ENCODE measurements at regions not wholly inside any gene's neighbourhood (a gene's known extent, or its start where the extent isn't known, plus 50 kb on each side); places are given as distances from the start of the nearest gene placed in this dataset.

DNA sequence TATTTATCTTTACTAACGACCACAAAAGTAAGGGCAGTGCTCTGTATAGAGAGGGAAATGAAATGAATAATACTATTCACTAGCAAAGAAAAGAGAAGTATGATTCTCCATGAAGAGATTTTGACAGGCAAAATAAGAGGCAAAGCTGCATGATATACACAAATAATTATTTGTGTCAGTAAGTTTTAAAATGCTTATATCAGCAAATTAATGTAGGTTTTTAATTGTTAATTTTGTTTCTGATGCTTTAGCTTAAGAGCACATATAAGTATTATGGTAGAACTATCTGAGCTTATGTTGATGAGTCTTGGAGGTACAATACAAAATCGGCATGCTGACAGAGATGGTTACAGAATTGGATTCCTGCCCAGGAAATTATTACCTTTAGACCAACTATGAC is 383.1 kb upstream of the VSTM2A start:
- Mint-ChIP-seq H3K27me3 (no peaks in the 10 kb centered on the region), H3K4me3 (ENCODE audit: low read depth) (no peak overlapping the region), H3K36me3 (ENCODE audit: insufficient read depth) (no peaks in the 10 kb centered on the region), H3K9me3 (ENCODE audit: low read depth) (peaks cover 7% of the 10 kb centered on the region), H3K4me1 (ENCODE audit: low read depth) (no peaks in the 10 kb centered on the region), H3K27ac (no peak overlapping the region)
- TF ChIP-seq, protein P1, sequence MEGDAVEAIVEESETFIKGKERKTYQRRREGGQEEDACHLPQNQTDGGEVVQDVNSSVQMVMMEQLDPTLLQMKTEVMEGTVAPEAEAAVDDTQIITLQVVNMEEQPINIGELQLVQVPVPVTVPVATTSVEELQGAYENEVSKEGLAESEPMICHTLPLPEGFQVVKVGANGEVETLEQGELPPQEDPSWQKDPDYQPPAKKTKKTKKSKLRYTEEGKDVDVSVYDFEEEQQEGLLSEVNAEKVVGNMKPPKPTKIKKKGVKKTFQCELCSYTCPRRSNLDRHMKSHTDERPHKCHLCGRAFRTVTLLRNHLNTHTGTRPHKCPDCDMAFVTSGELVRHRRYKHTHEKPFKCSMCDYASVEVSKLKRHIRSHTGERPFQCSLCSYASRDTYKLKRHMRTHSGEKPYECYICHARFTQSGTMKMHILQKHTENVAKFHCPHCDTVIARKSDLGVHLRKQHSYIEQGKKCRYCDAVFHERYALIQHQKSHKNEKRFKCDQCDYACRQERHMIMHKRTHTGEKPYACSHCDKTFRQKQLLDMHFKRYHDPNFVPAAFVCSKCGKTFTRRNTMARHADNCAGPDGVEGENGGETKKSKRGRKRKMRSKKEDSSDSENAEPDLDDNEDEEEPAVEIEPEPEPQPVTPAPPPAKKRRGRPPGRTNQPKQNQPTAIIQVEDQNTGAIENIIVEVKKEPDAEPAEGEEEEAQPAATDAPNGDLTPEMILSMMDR (IDR thresholded peaks at IDR 0.05; ENCODE audit: unreplicated experiment) = no peak
- no peak for DNase-seq (ENCODE audit: low spot score, unreplicated experiment)

- peaks cover 7% of the 10 kb centered on the region for H3K9me3 Mint-ChIP-seq (ENCODE audit: low read depth)
- TF ChIP-seq, protein P1 (IDR thresholded peaks at IDR 0.05; ENCODE audit: unreplicated experiment) = no peak
- no peak overlapping the region for H3K27ac Mint-ChIP-seq
- no peaks in the 10 kb centered on the region for H3K36me3 Mint-ChIP-seq (ENCODE audit: insufficient read depth)
- H3K4me1 Mint-ChIP-seq (ENCODE audit: low read depth) = no peaks in the 10 kb centered on the region
- DNase-seq (ENCODE audit: low spot score, unreplicated experiment) = no peak
- H3K27me3 Mint-ChIP-seq = no peaks in the 10 kb centered on the region
- no peak overlapping the region for H3K4me3 Mint-ChIP-seq (ENCODE audit: low read depth)
These were observed 380.6 kb upstream of the VSTM2A start for GRCh38 chr7:54161621-54162020.

GRCh38 chr7:54166419-54166818 is 375.8 kb upstream of the VSTM2A start:
- H3K4me3 Mint-ChIP-seq (ENCODE audit: low read depth) = no peak overlapping the region
- H3K27ac Mint-ChIP-seq = no peak overlapping the region
- DNase-seq (ENCODE audit: low spot score, unreplicated experiment) = no peak
- H3K27me3 Mint-ChIP-seq = no peaks in the 10 kb centered on the region
- peaks cover 2% of the 10 kb centered on the region for H3K4me1 Mint-ChIP-seq (ENCODE audit: low read depth)
- no peaks in the 10 kb centered on the region for H3K9me3 Mint-ChIP-seq (ENCODE audit: low read depth)
- no peaks in the 10 kb centered on the region for H3K36me3 Mint-ChIP-seq (ENCODE audit: insufficient read depth)
- TF ChIP-seq, protein P1 (IDR thresholded peaks at IDR 0.05; ENCODE audit: unreplicated experiment) = no peak

DNA sequence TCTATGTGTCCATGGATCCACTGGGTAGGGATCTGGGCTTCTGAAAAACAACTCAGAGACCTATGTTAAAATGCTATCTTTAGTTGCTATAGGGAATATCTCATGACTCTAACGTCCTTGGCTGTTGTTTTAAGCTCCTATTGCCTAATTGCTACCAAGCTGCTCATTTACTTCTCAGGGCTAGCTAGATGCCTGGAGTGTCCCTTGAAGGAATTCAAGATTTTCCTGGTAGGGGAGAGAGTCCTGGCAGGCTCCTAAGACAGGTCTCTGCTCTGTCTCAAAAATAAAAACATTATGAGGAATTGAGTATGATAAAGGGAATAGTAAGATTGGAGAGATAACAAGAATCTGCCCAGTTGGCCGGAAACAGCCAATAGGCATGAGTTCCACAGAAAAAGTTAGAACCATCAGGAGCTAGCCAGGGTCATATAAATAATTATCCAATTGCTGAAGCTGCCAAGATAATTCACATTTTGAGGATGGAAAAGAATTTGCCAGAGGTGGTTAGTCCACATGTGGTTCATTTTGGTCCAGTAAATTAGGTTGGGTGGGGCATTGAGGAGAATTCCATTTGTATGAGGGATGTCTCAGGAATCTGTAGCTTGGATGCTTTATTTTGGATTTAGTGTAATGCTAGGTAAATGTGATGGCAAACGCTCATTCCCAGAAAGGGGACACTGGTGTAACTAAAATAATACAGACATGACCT is 362.7 kb upstream of the VSTM2A start:
- TF ChIP-seq, protein P1 (IDR thresholded peaks at IDR 0.05; ENCODE audit: unreplicated experiment) = no peak
- no peak for DNase-seq (ENCODE audit: low spot score, unreplicated experiment)
- Mint-ChIP-seq H3K27me3 (no peaks in the 10 kb centered on the region), H3K27ac (no peak overlapping the region), H3K4me3 (ENCODE audit: low read depth) (no peak overlapping the region), H3K9me3 (ENCODE audit: low read depth) (no peaks in the 10 kb centered on the region), H3K36me3 (ENCODE audit: insufficient read depth) (no peaks in the 10 kb centered on the region), H3K4me1 (ENCODE audit: low read depth) (no peaks in the 10 kb centered on the region)

DNA sequence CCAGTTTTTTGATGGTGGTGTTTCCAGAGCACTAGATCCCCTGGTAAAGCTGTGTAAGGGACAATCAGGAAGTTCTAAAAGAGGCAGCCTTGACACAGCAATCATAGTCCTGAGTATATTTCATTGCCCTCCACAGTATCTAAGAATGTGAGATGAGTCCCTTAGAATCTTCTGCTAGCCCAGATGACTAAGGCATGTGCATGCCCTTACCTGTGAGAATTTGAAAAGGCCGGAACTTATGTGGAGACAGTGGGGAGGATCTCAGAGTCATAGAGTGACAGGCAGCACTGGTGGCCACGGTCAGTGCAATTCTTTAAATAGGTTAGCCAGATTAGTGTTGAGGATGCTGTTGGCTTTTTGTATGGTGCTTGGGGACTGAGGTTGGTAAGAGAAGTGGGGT is 361.4 kb upstream of the VSTM2A start:
- Mint-ChIP-seq H3K36me3 (ENCODE audit: insufficient read depth) (no peaks in the 10 kb centered on the region), H3K9me3 (ENCODE audit: low read depth) (no peaks in the 10 kb centered on the region), H3K4me1 (ENCODE audit: low read depth) (no peaks in the 10 kb centered on the region), H3K27ac (no peak overlapping the region), H3K4me3 (ENCODE audit: low read depth) (no peak overlapping the region), H3K27me3 (no peaks in the 10 kb centered on the region)
- DNase-seq (ENCODE audit: low spot score, unreplicated experiment) = no peak
- TF ChIP-seq, protein P1 (IDR thresholded peaks at IDR 0.05; ENCODE audit: unreplicated experiment) = no peak

Data from progenitor cell of endocrine pancreas (in vitro differentiated cells).